AG09309 (cell line): ENCODE measurements at regions not wholly inside any gene's neighbourhood (a gene's known extent, or its start where the extent isn't known, plus 50 kb on each side); places are given as distances from the start of the nearest gene placed in this dataset.

Experiments used
- DNase-seq: peaks from one replicate; pipeline ENCODE4 v3.0.0-alpha.2; 2010; ENCODE audit warnings: low read depth
- H3K4me3 ChIP-seq: 2 replicates; pipeline ENCODE4 v1.5.1; 2011; ENCODE audit warnings: mild to moderate bottlenecking, low read depth, low read length, moderate library complexity; ENCODE audit not compliant: control insufficient read depth
- TF ChIP-seq, protein P1 (sequence below): IDR thresholded peaks from 2 replicates; pipeline ENCODE4 v1.5.1; 2011; ENCODE audit warnings: mild to moderate bottlenecking, low read depth, low read length, inconsistent platforms; ENCODE audit not compliant: insufficient read depth, control insufficient read depth; ENCODE audit errors: missing control alignments

DNA sequence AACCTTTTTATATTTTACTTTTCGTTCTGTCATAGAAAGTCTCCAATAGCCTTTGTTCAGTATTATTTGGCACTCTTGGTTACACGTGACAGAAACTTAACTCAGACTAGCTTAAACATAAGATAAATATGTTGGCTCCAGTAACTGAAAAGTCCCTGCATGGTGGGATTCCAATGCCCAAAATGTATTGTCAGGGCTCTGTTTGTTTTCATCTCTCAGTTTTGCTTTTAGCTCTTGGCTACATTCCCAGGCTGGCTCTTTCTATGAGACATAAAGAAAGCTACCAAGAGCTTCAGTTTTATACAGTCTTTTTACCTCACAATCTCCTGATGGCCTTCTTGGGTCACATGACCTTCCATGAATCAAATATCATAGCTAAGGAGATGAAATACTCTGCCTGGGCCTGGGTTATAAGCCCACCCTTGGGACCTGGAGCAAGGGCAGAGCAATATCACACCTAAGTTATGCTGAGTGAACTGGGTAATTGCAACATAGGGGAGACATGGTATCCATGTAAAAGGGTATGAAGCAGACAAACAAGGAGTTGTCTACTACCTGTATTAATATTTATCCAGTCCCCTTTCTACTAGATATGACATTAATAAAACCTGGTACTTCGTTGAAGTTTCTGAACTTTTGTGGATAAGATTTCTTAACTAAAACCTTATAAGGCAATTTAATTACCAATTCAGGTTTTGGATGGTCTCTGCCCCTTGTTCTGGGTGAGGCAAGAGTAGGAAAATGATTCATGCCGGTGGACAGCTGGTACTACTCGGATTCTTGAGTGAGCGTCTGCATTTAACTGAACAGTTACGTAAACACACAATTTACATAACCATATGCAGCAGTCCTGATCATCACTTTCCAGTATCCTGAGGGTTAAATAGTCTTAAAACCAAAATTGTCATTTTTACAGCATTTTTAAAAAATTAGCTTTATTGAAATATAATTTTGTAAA lies 442.3 kb downstream of the GPATCH2 start:
- TF ChIP-seq, protein P1, sequence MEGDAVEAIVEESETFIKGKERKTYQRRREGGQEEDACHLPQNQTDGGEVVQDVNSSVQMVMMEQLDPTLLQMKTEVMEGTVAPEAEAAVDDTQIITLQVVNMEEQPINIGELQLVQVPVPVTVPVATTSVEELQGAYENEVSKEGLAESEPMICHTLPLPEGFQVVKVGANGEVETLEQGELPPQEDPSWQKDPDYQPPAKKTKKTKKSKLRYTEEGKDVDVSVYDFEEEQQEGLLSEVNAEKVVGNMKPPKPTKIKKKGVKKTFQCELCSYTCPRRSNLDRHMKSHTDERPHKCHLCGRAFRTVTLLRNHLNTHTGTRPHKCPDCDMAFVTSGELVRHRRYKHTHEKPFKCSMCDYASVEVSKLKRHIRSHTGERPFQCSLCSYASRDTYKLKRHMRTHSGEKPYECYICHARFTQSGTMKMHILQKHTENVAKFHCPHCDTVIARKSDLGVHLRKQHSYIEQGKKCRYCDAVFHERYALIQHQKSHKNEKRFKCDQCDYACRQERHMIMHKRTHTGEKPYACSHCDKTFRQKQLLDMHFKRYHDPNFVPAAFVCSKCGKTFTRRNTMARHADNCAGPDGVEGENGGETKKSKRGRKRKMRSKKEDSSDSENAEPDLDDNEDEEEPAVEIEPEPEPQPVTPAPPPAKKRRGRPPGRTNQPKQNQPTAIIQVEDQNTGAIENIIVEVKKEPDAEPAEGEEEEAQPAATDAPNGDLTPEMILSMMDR: no peak
- H3K4me3 ChIP-seq: no peak overlapping the region
- DNase-seq: no peak

DNA sequence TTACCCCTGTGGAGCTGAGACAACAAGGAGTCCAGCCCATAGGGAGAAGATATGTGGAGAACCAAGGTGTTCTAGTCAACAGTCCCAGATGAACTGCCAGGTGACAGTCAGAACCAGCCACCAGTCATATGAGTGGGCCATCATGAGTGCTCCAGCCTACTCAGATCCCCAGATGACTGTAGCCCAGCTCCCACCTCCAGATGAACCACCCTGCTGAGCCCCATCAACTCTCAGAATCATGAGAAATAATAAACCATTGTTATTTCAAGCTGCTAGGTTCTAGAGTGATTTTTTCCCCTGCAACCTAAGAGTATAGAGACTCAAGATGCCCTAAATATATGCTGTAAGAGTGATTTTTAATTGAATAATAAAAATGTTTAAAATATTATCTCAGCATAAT lies 444.2 kb downstream of the GPATCH2 start:
- H3K4me3 ChIP-seq: no peak overlapping the region
- no peak for DNase-seq
- TF ChIP-seq, protein P1: no peak

DNA sequence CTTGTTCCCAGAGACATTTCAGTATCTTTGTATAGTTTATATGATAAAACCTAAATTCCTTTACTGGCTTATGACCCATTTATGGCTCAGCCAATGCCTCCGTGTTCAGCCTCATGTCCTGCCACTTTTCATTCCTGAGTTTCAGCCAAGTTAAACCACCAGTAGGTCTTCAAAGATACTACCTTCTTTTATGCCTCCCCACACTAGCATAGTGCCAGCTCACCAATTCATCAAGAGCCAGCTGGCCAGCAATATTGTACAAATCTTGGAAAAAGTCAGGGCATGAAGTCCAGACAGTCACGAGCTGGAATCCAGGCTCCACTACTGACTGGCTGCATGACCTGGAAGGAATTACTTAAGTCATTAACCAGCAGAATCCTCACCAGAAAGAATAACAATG lies 446.0 kb downstream of the GPATCH2 start:
- TF ChIP-seq, protein P1: no peak

DNA sequence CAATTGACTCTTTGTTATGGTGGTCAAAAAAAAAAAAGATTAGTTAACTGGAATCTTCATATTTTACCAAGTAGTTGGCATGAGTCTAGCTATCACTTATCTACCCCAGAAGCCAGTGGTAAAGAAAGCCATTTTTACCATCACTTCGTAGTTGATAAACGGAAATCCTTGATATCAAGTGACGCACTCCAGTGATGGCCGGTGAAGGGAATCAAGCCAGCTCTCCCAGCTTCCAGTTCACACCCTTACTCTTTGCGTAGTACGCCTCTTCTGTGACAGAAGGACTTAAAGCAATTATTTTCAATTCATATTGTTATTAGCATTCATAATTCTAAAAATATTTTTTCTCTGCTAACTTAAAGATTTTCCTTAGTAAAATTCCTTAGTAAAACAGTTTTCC lies 447.9 kb downstream of the GPATCH2 start:
- no peak overlapping the region for H3K4me3 ChIP-seq
- no peak for DNase-seq
- TF ChIP-seq, protein P1: no peak

More for the DNA sequence above, 446.0 kb downstream of the GPATCH2 start:
- no peak for DNase-seq
- H3K4me3 ChIP-seq: no peak overlapping the region

DNA sequence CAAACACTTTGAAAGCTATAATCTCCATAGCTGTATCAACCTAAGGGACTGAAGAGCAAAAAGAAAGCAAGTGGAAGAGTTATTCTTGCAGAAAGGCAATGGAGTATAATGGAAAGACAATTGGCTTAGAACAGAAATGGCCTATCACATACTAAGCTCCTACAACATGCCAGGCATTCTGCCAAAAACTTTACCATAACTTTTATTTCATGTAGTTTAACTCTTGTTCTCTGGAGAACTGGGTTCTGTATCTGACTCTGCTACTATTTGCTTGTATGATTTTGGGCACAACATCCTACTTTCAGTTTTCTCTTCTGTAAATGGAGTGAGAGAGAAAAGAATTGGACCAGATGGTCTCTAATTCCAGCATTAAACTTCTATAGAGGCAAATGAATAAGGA lies 449.1 kb downstream of the GPATCH2 start:
- TF ChIP-seq, protein P1: no peak
- no peak for DNase-seq
- no peak overlapping the region for H3K4me3 ChIP-seq

DNA sequence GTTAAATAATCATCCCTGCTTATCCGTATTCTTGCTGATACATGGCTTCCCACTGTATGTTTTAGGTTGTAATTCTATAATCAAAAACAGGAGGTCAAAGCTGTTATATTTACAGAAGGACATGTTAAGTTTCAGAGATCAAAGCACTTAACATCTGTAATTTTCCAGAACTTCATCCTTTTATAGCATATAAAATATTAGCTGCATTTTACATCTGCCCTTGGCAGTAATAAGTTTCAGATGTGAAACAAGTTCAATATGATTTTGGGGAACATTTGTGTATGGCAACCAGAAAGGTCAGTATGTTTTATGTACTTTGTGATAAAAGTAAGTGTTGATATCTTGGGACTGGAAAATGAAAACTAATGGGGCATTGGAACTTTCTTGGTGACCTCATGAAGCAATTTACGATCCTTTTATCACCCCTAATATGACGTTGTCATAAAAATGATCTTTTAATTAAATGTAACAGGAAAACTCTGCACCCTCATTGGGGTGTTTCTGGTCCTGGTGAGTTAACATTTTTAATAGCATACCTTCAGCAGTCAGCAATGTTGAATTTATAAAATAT lies 449.6 kb downstream of the GPATCH2 start:
- no peak overlapping the region for H3K4me3 ChIP-seq
- TF ChIP-seq, protein P1: no peak
- DNase-seq: no peak
